Heart left ventricle (tissue), 13 donors: ENCODE measurements at regions not wholly inside any gene's neighbourhood (a gene's known extent, or its start where the extent isn't known, plus 50 kb on each side); places are given as distances from the start of the nearest gene placed in this dataset.

Experiments
- CTCF ChIP-seq, 12 donors: fragments of 200-600 bp; sonication (generic) in 4 of 12; IDR thresholded peaks; one replicate each; pipeline versions ENCODE4 v1.5.0 to v1.8.0; 2018 to 2022; ENCODE audit warnings: antibody characterized with exemption in 12 of 12, mild to moderate bottlenecking in 5 of 12
- POLR2A ChIP-seq, 2 donors: fragments of 450-650 bp; IDR thresholded peaks; one replicate each; pipeline ENCODE4 v1.6.1; 2017; ENCODE audit warnings: antibody characterized with exemption in 2 of 2, mild to moderate bottlenecking in 2 of 2, moderate library complexity in 2 of 2
- donor health status: ischemic (EF 13 %, LVEDD 7.1; RV severe dilation, severe dysfunction).
- donor health status: DM: no; HTN: yes; CAD: no.
- donor health status: DM: no; HTN: no; CAD: no.
- donor health status: ischemic (EF 25% LVEDD 6.9; RV normal size, moderate dysfunction).
- donor health status: ischemic (EF 25% LVEDD 5.7; RV mildly dilated, moderate dysfunction).
- donor health status: ischemic (EF 35%, LVEDD 5.7; RV mildly dilated, moderate dysfunction).
- donor health status: nonischemic (EF 11% LVEDD 7.7; RV severe dilation, severe dysfunction).
- donor health status: DM: yes; HTN: yes; CAD: no.
- donor health status: PGD.
- donor health status: ischemic (EF 29% LVEDD 5.4; RV normal size, mild dysfunction).
- donor health status: nonischemic (EF 23%, LVEDD 6.1; RV moderate dilation, normal function).

GRCh38 chrX:127405946-127406345 is 586.4 kb downstream of the PRR32 start:
- TF ChIP-seq CTCF (IDR thresholded peaks at IDR 0.05) (no peak), POLR2A (IDR thresholded peaks at IDR 0.05) (no peak)
